ENCODE measurements at regions not wholly inside any gene's neighbourhood (a gene's known extent, or its start where the extent isn't known, plus 50 kb on each side); places are given as distances from the start of the nearest gene placed in this dataset.
A peak's percentile ranks its signal among the peaks of the same experiment; 100 is the strongest.
"Not testable (repeated sequence)": the region's sequence is repeated elsewhere in the genome, so short reads cannot be mapped to it uniquely, and the experiment has no call there.

GRCh38 chr6:3961581-3962215, 112.5 kb downstream of the FAM50B start:
- DNase-seq (ENCODE audit: low read depth in 2 of 3, low spot score in 2 of 3), result no peak

- no peak for DNase-seq (ENCODE audit: low read depth in 2 of 3, low spot score in 2 of 3)
These were observed 113.4 kb downstream of the FAM50B start for GRCh38 chr6:3962291-3963280.

- no peak for DNase-seq (ENCODE audit: low read depth in 2 of 3, low spot score in 2 of 3)
These were observed 114.3 kb downstream of the FAM50B start for GRCh38 chr6:3963426-3963825.

GRCh38 chr6:3965071-3965718, 113.7 kb downstream of the FAM217A start:
- no peak for DNase-seq (ENCODE audit: low read depth in 2 of 3, low spot score in 2 of 3)

- no peak for DNase-seq (ENCODE audit: low read depth in 2 of 3, low spot score in 2 of 3)
These were observed 112.5 kb downstream of the FAM217A start for GRCh38 chr6:3966426-3966825.

GRCh38 chr6:3970097-3970496, 108.8 kb downstream of the FAM217A start:
- DNase-seq (ENCODE audit: low read depth in 2 of 3, low spot score in 2 of 3), result no peak

GRCh38 chr6:3973152-3973551, 105.8 kb downstream of the FAM217A start:
- not testable (repeated sequence) for DNase-seq (ENCODE audit: low read depth in 2 of 3, low spot score in 2 of 3)

- DNase-seq (ENCODE audit: low read depth in 2 of 3, low spot score in 2 of 3), result peak in 1 of 3 experiments; percentile 9
These were observed 100.8 kb downstream of the FAM217A start for GRCh38 chr6:3977875-3978711.

GRCh38 chr6:3978966-3979365, 100.0 kb downstream of the FAM217A start:
- not testable (repeated sequence) for DNase-seq (ENCODE audit: low read depth in 2 of 3, low spot score in 2 of 3)

- no peak for DNase-seq (ENCODE audit: low read depth in 2 of 3, low spot score in 2 of 3)
These were observed 97.0 kb downstream of the FAM217A start for GRCh38 chr6:3981917-3982316.

- no peak for DNase-seq (ENCODE audit: low read depth in 2 of 3, low spot score in 2 of 3)
These were observed 95.2 kb downstream of the FAM217A start for GRCh38 chr6:3983778-3984177.

- no peak for DNase-seq (ENCODE audit: low read depth in 2 of 3, low spot score in 2 of 3)
These were observed 94.4 kb downstream of the FAM217A start for GRCh38 chr6:3984494-3984893.

- no peak for DNase-seq (ENCODE audit: low read depth in 2 of 3, low spot score in 2 of 3)
These were observed 92.7 kb downstream of the FAM217A start for GRCh38 chr6:3986241-3986640.

GRCh38 chr6:3987053-3987452, 91.9 kb downstream of the FAM217A start:
- DNase-seq (ENCODE audit: low read depth in 2 of 3, low spot score in 2 of 3), result no peak

- DNase-seq (ENCODE audit: low read depth in 2 of 3, low spot score in 2 of 3), result no peak
These were observed 91.4 kb downstream of the FAM217A start for GRCh38 chr6:3987576-3987975.

GRCh38 chr6:3990692-3991491, 88.0 kb downstream of the FAM217A start:
- DNase-seq (ENCODE audit: low read depth in 2 of 3, low spot score in 2 of 3), result peak; percentile 39 to 51 (median 43)

GRCh38 chr6:3991941-3992340, 87.0 kb downstream of the FAM217A start:
- no peak for DNase-seq (ENCODE audit: low read depth in 2 of 3, low spot score in 2 of 3)

- no peak for DNase-seq (ENCODE audit: low read depth in 2 of 3, low spot score in 2 of 3)
These were observed 82.6 kb downstream of the FAM217A start for GRCh38 chr6:3996349-3996748.

- DNase-seq (ENCODE audit: low read depth in 2 of 3, low spot score in 2 of 3), result no peak
These were observed 81.7 kb downstream of the FAM217A start for GRCh38 chr6:3997177-3997770.

Measured in activated CD8-positive, alpha-beta memory T cell treated with anti-CD3 and anti-CD28 coated beads for 48 hours (primary cell).